ENCODE measurements at regions not wholly inside any gene's neighbourhood (a gene's known extent, or its start where the extent isn't known, plus 50 kb on each side); places are given as distances from the start of the nearest gene placed in this dataset.

DNA sequence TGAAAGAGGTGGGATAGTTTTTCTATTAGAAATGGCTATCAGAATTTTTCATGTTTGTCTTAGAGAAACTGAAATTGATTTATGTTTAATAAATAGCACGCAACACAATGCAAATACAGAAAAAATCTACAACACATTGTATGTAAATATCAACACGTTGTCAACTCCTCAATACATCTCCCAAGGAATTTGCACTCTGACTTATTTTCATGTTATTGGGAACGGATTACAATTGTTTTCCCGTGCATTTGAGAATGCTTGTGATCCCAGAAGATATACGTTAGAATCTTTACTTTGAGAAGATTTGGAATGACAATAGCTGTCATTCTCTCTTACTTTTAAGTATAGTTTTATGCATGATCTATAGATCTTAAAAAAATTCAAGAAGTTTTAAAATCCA lies 313.8 kb upstream of the AKR1E2 start:
- no peaks in the 10 kb centered on the region for H4K20me1 ChIP-seq (ENCODE audit: control insufficient read depth, extremely low read depth, insufficient read depth, low read length)
- no peak overlapping the region for H2AFZ ChIP-seq (ENCODE audit: control insufficient read depth, low read length)
- H3K27ac ChIP-seq (ENCODE audit: control insufficient read depth, insufficient read depth, low read length), result no peak overlapping the region

DNA sequence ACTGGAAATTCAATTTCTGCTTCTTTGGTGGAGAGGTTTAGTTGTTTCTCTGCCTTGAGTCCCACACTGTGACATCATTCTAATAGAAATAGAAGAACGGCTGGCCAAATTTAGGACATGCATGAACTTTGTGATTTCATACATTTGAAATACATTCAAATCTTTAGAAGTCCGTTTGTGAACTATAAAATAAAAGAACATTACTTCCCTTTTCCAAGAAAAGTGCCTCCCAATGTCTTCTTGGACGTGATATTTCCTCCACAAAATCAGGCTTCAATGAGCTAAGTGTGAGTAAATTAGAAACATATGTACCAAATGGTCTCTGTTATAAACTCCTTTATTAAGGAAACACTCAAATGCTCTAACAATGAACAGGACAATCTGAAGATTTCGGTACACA lies 314.5 kb upstream of the AKR1E2 start:
- Histone ChIP-seq H2AFZ (ENCODE audit: control insufficient read depth, low read length) (peak overlapping the region; percentile 12), H3K4me1 (ENCODE audit: control insufficient read depth, extremely low read depth, insufficient read depth, low read length) (peaks cover 11% of the 10 kb centered on the region), H3K4me3 (ENCODE audit: control insufficient read depth in 2 of 3, extremely low read depth in 1 of 3, insufficient read depth in 2 of 3, low read depth in 1 of 3, low read length in 3 of 3) (no peak overlapping the region), H3K9me3 (ENCODE audit: control insufficient read depth, low read depth, low read length) (no peaks in the 10 kb centered on the region), H3K9me1 (ENCODE audit: control insufficient read depth, extremely low read depth, insufficient read depth, low read length) (no peaks in the 10 kb centered on the region), H3K36me3 (ENCODE audit: control insufficient read depth in 2 of 2, extremely low read depth in 1 of 2, insufficient read depth in 2 of 2, low read length in 2 of 2) (no peaks in the 10 kb centered on the region), H4K20me1 (ENCODE audit: control insufficient read depth, extremely low read depth, insufficient read depth, low read length) (no peaks in the 10 kb centered on the region), H3K27me3 (ENCODE audit: control insufficient read depth, extremely low read depth, insufficient read depth, low read length) (no peaks in the 10 kb centered on the region), H3K27ac (ENCODE audit: control insufficient read depth, insufficient read depth, low read length) (no peak overlapping the region), H3K4me2 (ENCODE audit: control insufficient read depth, extremely low read depth, insufficient read depth, low read depth, low read length) (no peak overlapping the region), H3K9ac (ENCODE audit: control insufficient read depth, extremely low read depth, insufficient read depth, low read length) (no peak overlapping the region), H3K79me2 (ENCODE audit: control insufficient read depth, insufficient read depth, low read length) (no peaks in the 10 kb centered on the region)
- no peak for TF ChIP-seq EZH2 (IDR thresholded peaks at IDR 0.05; ENCODE audit: low read length)
- TF ChIP-seq, protein P1, sequence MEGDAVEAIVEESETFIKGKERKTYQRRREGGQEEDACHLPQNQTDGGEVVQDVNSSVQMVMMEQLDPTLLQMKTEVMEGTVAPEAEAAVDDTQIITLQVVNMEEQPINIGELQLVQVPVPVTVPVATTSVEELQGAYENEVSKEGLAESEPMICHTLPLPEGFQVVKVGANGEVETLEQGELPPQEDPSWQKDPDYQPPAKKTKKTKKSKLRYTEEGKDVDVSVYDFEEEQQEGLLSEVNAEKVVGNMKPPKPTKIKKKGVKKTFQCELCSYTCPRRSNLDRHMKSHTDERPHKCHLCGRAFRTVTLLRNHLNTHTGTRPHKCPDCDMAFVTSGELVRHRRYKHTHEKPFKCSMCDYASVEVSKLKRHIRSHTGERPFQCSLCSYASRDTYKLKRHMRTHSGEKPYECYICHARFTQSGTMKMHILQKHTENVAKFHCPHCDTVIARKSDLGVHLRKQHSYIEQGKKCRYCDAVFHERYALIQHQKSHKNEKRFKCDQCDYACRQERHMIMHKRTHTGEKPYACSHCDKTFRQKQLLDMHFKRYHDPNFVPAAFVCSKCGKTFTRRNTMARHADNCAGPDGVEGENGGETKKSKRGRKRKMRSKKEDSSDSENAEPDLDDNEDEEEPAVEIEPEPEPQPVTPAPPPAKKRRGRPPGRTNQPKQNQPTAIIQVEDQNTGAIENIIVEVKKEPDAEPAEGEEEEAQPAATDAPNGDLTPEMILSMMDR (optimal IDR thresholded peaks at IDR 0.05 in 1 of 3, IDR thresholded peaks at IDR 0.05 in 1 of 3, conservative IDR thresholded peaks at IDR 0.05 in 1 of 3; ENCODE audit: extremely low read depth in 1 of 3, insufficient read depth in 2 of 3, low read length in 3 of 3), result no peak
- DNase-seq (ENCODE audit: low read depth, low spot score) (no peak), FAIRE-seq (peak; percentile 23)
- dilution Hi-C loops (cut with MboI; ENCODE audit: extremely low pct_ligation_motif_present, low sequenced_read_pairs), result no loop called here

More for the DNA sequence above, 313.8 kb upstream of the AKR1E2 start:
- H3K36me3 ChIP-seq (ENCODE audit: control insufficient read depth in 2 of 2, extremely low read depth in 1 of 2, insufficient read depth in 2 of 2, low read length in 2 of 2), result no peaks in the 10 kb centered on the region
- no peak overlapping the region for H3K9ac ChIP-seq (ENCODE audit: control insufficient read depth, extremely low read depth, insufficient read depth, low read length)
- TF ChIP-seq, protein P1 (optimal IDR thresholded peaks at IDR 0.05 in 1 of 3, IDR thresholded peaks at IDR 0.05 in 1 of 3, conservative IDR thresholded peaks at IDR 0.05 in 1 of 3; ENCODE audit: extremely low read depth in 1 of 3, insufficient read depth in 2 of 3, low read length in 3 of 3), result no peak
- TF ChIP-seq EZH2 (IDR thresholded peaks at IDR 0.05; ENCODE audit: low read length), result no peak
- H3K79me2 ChIP-seq (ENCODE audit: control insufficient read depth, insufficient read depth, low read length), result no peaks in the 10 kb centered on the region
- no peaks in the 10 kb centered on the region for H3K27me3 ChIP-seq (ENCODE audit: control insufficient read depth, extremely low read depth, insufficient read depth, low read length)
- no peaks in the 10 kb centered on the region for H3K9me3 ChIP-seq (ENCODE audit: control insufficient read depth, low read depth, low read length)
- no peak for DNase-seq (ENCODE audit: low read depth, low spot score)
- no peak overlapping the region for H3K4me2 ChIP-seq (ENCODE audit: control insufficient read depth, extremely low read depth, insufficient read depth, low read depth, low read length)
- dilution Hi-C loops (cut with MboI; ENCODE audit: extremely low pct_ligation_motif_present, low sequenced_read_pairs), result no loop called here
- H3K9me1 ChIP-seq (ENCODE audit: control insufficient read depth, extremely low read depth, insufficient read depth, low read length), result no peaks in the 10 kb centered on the region
- FAIRE-seq, result no peak
- H3K4me1 ChIP-seq (ENCODE audit: control insufficient read depth, extremely low read depth, insufficient read depth, low read length), result peaks cover 11% of the 10 kb centered on the region
- no peak overlapping the region for H3K4me3 ChIP-seq (ENCODE audit: control insufficient read depth in 2 of 3, extremely low read depth in 1 of 3, insufficient read depth in 2 of 3, low read depth in 1 of 3, low read length in 3 of 3)

Measured in keratinocyte (primary cell).